ENCODE measurements at regions not wholly inside any gene's neighbourhood (a gene's known extent, or its start where the extent isn't known, plus 50 kb on each side); places are given as distances from the start of the nearest gene placed in this dataset.

- ChIA-PET CTCF (no interaction called here), POLR2A (no interaction called here)
- Histone ChIP-seq H3K4me3 (ENCODE audit: low read depth, low read length) (no peak overlapping the region), H3K27me3 (ENCODE audit: control insufficient read depth, insufficient read depth, low read length) (peaks cover 45% of the 10 kb centered on the region), H3K27ac (ENCODE audit: low read depth, low read length) (no peak overlapping the region), H3K9me3 (ENCODE audit: control insufficient read depth, insufficient read depth, low read length) (no peaks in the 10 kb centered on the region; the same call in 1 of the 2 replicates)
- DNase-seq (ENCODE audit: low read depth, low spot score) = no peak
- TF ChIP-seq CTCF (IDR thresholded peaks at IDR 0.05; ENCODE audit: low read depth, low read length) = no peak
These were observed 88.8 kb downstream of the HES1 start for GRCh38 chr3:194224471-194225417.

- H3K27me3 ChIP-seq (ENCODE audit: control insufficient read depth, insufficient read depth, low read length) = peaks cover 43% of the 10 kb centered on the region
- TF ChIP-seq CTCF (IDR thresholded peaks at IDR 0.05; ENCODE audit: low read depth, low read length) = no peak
- DNase-seq (ENCODE audit: low read depth, low spot score) = no peak
- POLR2A ChIA-PET = no interaction called here
- H3K4me3 ChIP-seq (ENCODE audit: low read depth, low read length) = no peak overlapping the region
- no peak overlapping the region for H3K27ac ChIP-seq (ENCODE audit: low read depth, low read length)
- CTCF ChIA-PET = no interaction called here
- no peaks in the 10 kb centered on the region; the same call in 1 of the 2 replicates for H3K9me3 ChIP-seq (ENCODE audit: control insufficient read depth, insufficient read depth, low read length)
These were observed 89.5 kb downstream of the HES1 start for GRCh38 chr3:194225418-194225812.

GRCh38 chr3:194225988-194226663 lies 90.2 kb downstream of the HES1 start:
- CTCF ChIA-PET = no interaction called here
- DNase-seq (ENCODE audit: low read depth, low spot score) = no peak

GRCh38 chr3:194231929-194232832 lies 96.2 kb downstream of the HES1 start:
- DNase-seq (ENCODE audit: low read depth, low spot score) = no peak
- TF ChIP-seq CTCF (IDR thresholded peaks at IDR 0.05; ENCODE audit: low read depth, low read length) = no peak
- POLR2A ChIA-PET = no interaction called here
- H3K27me3 ChIP-seq (ENCODE audit: control insufficient read depth, insufficient read depth, low read length) = peaks cover 12% of the 10 kb centered on the region
- H3K4me3 ChIP-seq (ENCODE audit: low read depth, low read length) = no peak overlapping the region
- H3K9me3 ChIP-seq (ENCODE audit: control insufficient read depth, insufficient read depth, low read length) = no peaks in the 10 kb centered on the region
- H3K27ac ChIP-seq (ENCODE audit: low read depth, low read length) = no peak overlapping the region
- CTCF ChIA-PET = no interaction called here

More at GRCh38 chr3:194225988-194226663, 90.2 kb downstream of the HES1 start:
- POLR2A ChIA-PET = no interaction called here
- Histone ChIP-seq H3K9me3 (ENCODE audit: control insufficient read depth, insufficient read depth, low read length) (no peaks in the 10 kb centered on the region; the same call in 1 of the 2 replicates), H3K27ac (ENCODE audit: low read depth, low read length) (no peak overlapping the region), H3K4me3 (ENCODE audit: low read depth, low read length) (no peak overlapping the region), H3K27me3 (ENCODE audit: control insufficient read depth, insufficient read depth, low read length) (peaks cover 39% of the 10 kb centered on the region)
- no peak for TF ChIP-seq CTCF (IDR thresholded peaks at IDR 0.05; ENCODE audit: low read depth, low read length)
